Gastrocnemius medialis (tissue), 4 donors: ENCODE measurements at regions not wholly inside any gene's neighbourhood (a gene's known extent, or its start where the extent isn't known, plus 50 kb on each side); places are given as distances from the start of the nearest gene placed in this dataset.

Experiments
- POLR2A ChIP-seq, 2 donors: fragments of 450-650 bp; IDR thresholded peaks; one replicate each; pipeline ENCODE4 v1.6.1; 2017; ENCODE audit warnings: antibody characterized with exemption in 2 of 2, mild to moderate bottlenecking in 2 of 2, moderate library complexity in 2 of 2
- TF ChIP-seq, protein P1 (sequence below), 5 experiments: fragments of 450-650 bp in 3 of 5; fragments of 200-600 bp in 2 of 5; sonication (generic) in 2 of 5; IDR thresholded peaks in 4 of 5; conservative IDR thresholded peaks in 1 of 5; 1 replicate in 4 of 5; 2 replicates in 1 of 5; pipeline ENCODE4 v1.5.1; 2016 to 2019; ENCODE audit warnings: antibody characterized with exemption in 5 of 5, mild to moderate bottlenecking in 3 of 5, moderate library complexity in 3 of 5

DNA sequence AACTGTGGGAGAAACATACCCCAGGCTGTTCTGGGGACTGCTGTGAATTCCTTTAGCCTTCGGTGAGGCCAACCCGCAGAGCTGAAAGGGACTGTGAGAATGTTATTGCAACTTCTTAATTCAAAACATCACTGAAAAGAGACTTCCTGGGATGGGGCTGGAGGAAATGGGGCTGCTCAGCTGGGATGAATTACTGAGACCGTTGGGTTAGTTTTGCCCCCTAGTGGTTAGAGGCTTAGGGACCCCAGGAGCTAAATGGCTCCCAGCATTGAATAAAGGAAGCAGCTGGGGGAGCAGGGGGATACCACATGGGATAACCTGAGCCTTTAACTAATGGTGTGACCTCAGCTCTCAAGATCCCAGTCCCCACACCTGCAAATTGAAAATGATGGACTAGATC is 941.1 kb upstream of the FANCL start:
- TF ChIP-seq, protein P1, sequence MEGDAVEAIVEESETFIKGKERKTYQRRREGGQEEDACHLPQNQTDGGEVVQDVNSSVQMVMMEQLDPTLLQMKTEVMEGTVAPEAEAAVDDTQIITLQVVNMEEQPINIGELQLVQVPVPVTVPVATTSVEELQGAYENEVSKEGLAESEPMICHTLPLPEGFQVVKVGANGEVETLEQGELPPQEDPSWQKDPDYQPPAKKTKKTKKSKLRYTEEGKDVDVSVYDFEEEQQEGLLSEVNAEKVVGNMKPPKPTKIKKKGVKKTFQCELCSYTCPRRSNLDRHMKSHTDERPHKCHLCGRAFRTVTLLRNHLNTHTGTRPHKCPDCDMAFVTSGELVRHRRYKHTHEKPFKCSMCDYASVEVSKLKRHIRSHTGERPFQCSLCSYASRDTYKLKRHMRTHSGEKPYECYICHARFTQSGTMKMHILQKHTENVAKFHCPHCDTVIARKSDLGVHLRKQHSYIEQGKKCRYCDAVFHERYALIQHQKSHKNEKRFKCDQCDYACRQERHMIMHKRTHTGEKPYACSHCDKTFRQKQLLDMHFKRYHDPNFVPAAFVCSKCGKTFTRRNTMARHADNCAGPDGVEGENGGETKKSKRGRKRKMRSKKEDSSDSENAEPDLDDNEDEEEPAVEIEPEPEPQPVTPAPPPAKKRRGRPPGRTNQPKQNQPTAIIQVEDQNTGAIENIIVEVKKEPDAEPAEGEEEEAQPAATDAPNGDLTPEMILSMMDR (IDR thresholded peaks at IDR 0.05 in 4 of 5, conservative IDR thresholded peaks at IDR 0.05 in 1 of 5) = no peak
- no peak for TF ChIP-seq POLR2A (IDR thresholded peaks at IDR 0.05)
